ENCODE measurements at regions not wholly inside any gene's neighbourhood (a gene's known extent, or its start where the extent isn't known, plus 50 kb on each side); places are given as distances from the start of the nearest gene placed in this dataset.

- DNase-seq (ENCODE audit: low read depth in 2 of 2) = peak in 1 of 2 donors; percentile 3
Observed at GRCh38 chr2:234836271-234836670, 115.5 kb upstream of the SH3BP4 start.

DNA sequence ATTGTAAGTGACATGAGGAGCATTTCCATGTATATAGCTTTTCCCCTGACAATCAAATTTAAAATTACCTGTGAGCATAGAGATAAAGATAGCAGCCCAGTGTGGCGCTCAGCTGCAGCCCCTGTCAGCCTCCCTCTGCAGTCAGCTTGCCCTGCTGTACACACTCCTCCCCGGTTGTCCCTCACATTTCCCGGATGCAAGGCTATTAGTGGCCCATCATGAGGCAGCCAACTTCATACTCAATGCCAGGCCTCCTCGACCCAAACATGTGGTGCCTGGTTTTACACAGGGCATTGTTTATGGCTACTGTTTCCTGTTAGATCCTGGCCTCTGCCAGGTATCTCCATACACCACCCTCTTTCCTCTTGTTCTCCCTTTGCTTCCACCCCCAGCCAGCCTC lies 116.1 kb upstream of the SH3BP4 start:
- peak in 1 of 2 donors; percentile 8 for DNase-seq (ENCODE audit: low read depth in 2 of 2)

- peak in 1 of 2 donors; percentile 12 for DNase-seq (ENCODE audit: low read depth in 2 of 2)
Observed at GRCh38 chr2:234834228-234834923, 117.4 kb upstream of the SH3BP4 start.

- no peak for DNase-seq (ENCODE audit: low read depth in 2 of 2)
Observed at GRCh38 chr2:234830853-234831252, 121.0 kb upstream of the SH3BP4 start.

DNA sequence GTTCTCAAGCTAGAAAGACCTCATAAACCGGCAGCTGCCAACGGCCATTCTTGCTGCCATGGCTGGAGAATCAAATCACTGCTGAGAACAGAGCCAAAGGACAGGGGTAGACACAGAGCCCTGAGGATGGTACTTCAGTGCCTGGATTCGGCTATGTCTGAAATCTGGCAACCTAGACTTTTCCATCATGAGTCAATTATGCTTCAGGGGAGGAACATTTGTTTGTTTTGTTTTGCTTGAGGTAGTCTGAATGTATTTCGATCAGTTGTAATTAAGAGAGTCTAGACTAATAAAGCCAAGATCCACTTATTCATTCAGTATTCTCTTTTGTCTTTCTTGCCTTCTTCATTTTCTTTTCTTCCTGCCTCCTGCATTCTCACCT lies 122.8 kb upstream of the SH3BP4 start:
- no peak for DNase-seq (ENCODE audit: low read depth in 2 of 2)

GRCh38 chr2:234828382-234829073 lies 123.3 kb upstream of the SH3BP4 start:
- DNase-seq (ENCODE audit: low read depth in 2 of 2) = no peak

DNA sequence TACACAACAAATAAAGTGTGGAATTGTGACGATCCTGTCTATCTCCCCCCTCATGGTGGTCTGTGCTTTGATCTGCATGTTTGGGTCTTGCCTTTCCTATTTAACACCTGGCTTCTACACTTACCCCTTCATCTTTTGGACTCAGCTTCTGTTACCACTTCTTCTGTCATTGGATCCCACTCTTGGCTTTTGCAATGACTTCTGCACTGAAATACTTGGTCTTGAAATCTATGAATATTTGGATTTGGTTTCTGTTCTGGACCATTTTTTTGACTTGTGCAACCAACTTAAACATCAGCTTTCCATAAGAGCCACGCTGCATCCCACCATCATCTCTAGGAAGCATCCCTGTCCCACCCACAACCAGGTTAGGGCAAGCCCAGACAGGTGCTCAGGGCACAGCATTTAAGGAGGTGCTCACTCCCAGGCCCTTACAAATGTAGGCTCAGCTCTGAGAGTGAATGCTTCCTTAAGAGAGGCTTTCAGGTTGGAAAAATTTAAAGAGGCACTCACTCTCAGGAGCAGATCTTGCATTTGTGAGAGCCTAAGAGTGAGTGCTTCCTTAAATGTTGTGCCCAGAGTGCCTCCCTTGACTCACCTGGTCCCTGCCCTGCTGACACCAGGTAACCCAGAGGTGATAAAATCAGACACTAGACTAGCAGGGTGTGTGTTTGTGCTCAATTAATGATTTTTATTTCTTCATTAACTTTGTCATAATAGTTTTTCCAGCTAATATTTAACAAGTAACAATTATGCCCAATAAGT lies 124.5 kb upstream of the SH3BP4 start:
- DNase-seq (ENCODE audit: low read depth in 2 of 2) = no peak

- no peak for DNase-seq (ENCODE audit: low read depth in 2 of 2)
Observed at GRCh38 chr2:234826681-234827080, 125.1 kb upstream of the SH3BP4 start.

DNA sequence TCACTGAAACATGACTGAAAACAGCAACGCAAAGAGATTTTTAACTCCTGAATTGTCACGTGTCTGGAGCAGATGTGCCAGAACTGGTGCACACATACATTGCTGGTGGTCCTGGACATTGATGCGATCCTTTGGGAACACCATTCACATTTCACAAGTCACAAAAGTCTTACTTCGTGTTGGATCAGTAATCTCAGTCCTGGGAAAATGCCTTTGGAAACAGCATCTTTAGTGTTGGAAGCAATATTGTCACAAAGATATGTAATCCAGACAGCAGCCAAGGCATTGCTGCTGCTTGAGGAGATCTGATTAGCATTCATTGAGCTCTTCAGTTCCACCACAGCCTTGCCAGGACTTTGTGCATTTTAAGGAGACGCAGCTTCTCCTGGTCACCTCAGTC lies 126.2 kb upstream of the SH3BP4 start:
- no peak for DNase-seq (ENCODE audit: low read depth in 2 of 2)

DNA sequence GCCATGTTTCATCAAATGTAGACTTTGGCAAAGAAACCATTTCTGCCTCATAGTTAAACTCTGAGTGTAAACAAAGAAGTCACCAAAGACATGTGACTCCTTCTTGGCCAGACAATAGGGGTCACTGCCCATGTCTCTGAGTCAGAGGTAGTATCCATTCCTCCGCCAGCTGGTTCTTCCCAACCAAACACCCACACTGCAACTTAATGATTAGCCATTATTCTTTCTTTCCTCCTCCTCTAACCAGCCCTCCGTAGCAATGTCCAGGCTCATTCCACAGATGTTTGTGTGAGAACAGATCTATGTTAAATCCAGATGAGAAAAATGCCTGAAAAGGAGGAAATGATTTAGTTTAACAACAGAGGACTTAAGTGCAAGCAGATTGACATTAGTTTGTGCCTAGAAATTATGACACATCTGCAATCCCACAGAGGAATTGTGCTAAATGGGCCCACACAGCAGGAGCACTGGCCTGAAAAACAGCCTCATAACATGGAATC lies 127.9 kb upstream of the SH3BP4 start:
- peak; percentile 26 to 97 for DNase-seq (ENCODE audit: low read depth in 2 of 2)

GRCh38 chr2:234823196-234823876 lies 128.5 kb upstream of the SH3BP4 start:
- DNase-seq (ENCODE audit: low read depth in 2 of 2) = peak in 1 of 2 donors; percentile 3

DNA sequence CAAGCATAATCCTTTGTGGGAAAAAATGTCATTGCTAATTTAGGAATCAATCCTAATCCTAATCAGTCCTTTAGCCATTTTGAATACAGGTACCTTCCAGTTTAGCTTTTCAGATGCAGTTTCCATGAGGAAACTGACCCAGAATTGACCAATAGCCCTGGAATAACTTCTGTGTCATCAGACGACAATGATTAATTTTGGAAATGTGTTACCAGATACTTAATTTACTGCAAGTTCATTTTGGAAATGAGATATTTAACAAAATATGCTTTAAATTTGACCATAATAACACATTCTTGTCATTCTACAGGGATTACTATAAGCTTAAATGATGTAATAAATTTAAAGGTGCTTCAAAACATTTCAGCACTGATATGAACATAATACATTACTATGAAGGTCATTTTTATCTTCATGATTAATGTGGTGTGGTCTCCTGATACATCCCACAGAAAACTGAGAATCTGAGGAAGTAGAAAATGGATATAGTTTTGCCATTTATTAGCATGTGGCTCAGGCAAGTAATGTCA lies 129.8 kb upstream of the SH3BP4 start:
- DNase-seq (ENCODE audit: low read depth in 2 of 2) = no peak

- no peak for DNase-seq (ENCODE audit: low read depth in 2 of 2)
Observed at GRCh38 chr2:234818937-234819336, 132.9 kb upstream of the SH3BP4 start.

DNA sequence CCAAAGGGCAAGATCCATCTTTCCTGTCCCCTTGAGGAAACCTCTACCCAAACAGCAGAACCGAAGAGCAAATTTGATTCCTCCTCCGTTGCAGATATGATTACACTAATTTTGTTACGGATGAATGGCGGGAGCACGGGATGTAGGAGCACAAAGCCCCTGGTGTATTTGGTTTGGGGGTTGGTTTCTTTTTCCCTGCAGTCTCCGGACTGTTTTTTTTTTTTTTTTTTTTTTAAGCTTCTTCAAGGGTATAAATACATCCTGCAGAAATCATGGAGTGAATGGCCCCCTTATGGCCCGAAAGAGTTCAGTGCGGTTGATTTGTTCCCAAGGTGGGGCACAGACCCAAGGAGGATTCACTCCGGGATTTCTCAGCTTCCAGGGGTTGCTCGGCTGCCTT lies 135.3 kb upstream of the SH3BP4 start:
- DNase-seq (ENCODE audit: low read depth in 2 of 2) = no peak

- DNase-seq (ENCODE audit: low read depth in 2 of 2) = no peak
Observed at GRCh38 chr2:234816056-234816455, 135.8 kb upstream of the SH3BP4 start.

GRCh38 chr2:234814374-234814773 lies 137.4 kb upstream of the SH3BP4 start:
- no peak for DNase-seq (ENCODE audit: low read depth in 2 of 2)

DNA sequence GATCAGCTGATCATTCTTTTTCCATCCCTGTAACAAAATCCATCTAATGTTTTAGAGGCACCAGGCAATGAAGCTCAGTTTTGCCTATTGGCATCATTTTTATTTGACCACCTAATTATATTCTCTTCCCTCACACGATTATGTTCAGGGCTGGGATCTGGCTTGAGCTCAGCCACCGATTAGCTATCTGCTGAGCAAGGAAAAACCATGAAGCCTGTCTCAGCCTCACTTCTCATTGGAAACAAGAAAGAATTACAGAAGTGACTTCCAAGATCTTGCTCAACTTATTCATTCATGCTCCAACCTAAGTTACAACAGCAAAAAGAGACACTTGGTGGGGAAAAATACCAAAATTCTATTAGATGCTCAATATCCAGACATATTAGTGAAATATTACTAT lies 139.0 kb upstream of the SH3BP4 start:
- no peak for DNase-seq (ENCODE audit: low read depth in 2 of 2)

DNA sequence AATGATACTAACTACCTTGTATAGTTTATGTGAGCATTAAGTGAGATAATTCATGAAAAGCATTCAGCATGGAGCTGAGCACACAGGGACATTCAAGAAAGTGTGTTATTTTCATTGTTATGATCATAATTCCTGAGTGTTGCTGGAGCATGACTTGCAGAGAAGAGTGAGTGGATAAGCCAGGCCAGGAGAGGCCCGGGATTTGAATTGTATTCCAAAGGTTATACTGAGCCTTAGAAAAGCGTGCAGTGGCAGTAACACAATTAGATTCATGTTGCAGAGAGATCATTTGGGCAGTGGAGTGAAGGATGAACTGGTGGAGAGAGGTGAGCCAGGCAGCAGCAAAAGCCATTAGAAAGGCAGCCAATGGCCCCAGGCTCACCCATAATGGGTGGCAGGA lies 142.9 kb upstream of the SH3BP4 start:
- no peak for DNase-seq (ENCODE audit: low read depth in 2 of 2)

- DNase-seq (ENCODE audit: low read depth in 2 of 2) = no peak
Observed at GRCh38 chr2:234806818-234807217, 145.0 kb upstream of the SH3BP4 start.

DNA sequence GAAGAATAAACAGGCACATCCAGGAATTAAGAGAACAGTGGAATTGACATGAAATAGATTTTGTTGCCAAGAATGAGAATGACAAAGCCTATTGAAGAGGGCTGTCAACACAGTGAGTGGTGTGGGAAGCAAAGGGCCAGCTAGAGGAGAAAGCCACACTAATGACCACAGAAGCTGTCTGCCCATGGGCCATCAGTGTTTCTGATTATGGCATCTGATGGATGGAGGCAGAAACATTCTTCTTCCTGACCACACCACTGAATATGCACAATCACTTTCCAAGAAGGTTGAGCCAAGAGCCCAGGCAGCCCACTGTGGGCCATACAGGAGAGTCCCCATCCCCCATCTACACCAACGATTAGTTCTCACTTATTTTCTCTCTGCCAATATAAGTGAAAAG lies 146.0 kb upstream of the SH3BP4 start:
- no peak for DNase-seq (ENCODE audit: low read depth in 2 of 2)

DNA sequence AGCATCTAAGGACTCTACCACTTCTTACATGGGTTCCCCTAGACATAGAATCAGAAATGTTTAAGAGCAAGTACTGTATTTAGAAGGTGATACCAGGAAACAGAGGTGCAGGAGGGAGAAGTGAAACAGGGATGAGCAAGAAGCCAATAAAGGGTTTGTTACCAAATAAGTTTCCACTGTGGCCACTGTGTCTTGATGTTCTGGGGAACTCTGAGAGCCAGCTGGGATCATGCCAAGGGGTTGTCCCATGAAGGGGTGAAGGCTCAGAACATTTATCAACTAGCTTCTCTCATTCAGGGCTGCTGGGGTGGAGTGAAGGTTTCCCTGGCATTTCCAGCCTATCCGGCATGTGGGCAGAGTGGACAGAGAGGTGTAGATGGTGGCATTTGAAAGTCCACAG lies 147.1 kb upstream of the SH3BP4 start:
- DNase-seq (ENCODE audit: low read depth in 2 of 2) = no peak

DNA sequence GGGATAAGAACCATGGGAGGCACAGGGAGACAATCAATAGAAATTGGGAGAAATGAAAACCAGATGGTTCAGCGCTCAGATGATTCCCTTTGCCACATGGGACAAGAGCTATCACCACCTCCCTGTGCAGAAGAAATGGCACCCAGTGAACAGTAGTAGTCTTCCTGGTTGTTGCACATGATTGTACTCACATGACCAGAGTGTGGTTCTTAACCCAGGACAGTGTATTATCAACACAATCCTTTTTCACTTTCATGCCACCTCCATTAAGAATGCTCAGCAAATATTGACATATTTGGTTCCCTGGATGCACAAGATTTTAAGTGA lies 149.0 kb upstream of the SH3BP4 start:
- no peak for DNase-seq (ENCODE audit: low read depth in 2 of 2)

All from lung microvascular endothelial cell (primary cell).